ENCODE measurements at regions not wholly inside any gene's neighbourhood (a gene's known extent, or its start where the extent isn't known, plus 50 kb on each side); places are given as distances from the start of the nearest gene placed in this dataset.

- no peak overlapping the region for H3K4me3 ChIP-seq
- no peak for DNase-seq
- H3K9ac ChIP-seq (ENCODE audit: insufficient read depth in 1 of 2, low read length in 2 of 2): no peak overlapping the region
- peaks cover 0 to 24% (median 12%) of the 10 kb centered on the region in 3 donors for H3K27me3 ChIP-seq (ENCODE audit: control insufficient read depth in 3 of 3, insufficient read depth in 3 of 3, low read length in 2 of 3)
- H3K9me3 ChIP-seq (ENCODE audit: control insufficient read depth in 4 of 4, insufficient read depth in 3 of 4, low read length in 3 of 4): no peaks in the 10 kb centered on the region
- ATAC-seq (ENCODE audit: insufficient read depth, low FRiP score): no peak
- H3K4me1 ChIP-seq (ENCODE audit: control insufficient read depth in 5 of 5, insufficient read depth in 5 of 5, low read length in 5 of 5): no peaks in the 10 kb centered on the region
- no peak overlapping the region for H3K27ac ChIP-seq (ENCODE audit: low read depth in 1 of 2, low read length in 1 of 2)
- no peaks in the 10 kb centered on the region for H3K36me3 ChIP-seq (ENCODE audit: control insufficient read depth in 4 of 4, insufficient read depth in 4 of 4, low read length in 4 of 4)
- no peak for TF ChIP-seq CTCF (IDR thresholded peaks at IDR 0.05; ENCODE audit: control extremely low read depth, extremely low read depth)
Measured at GRCh38 chr11:28704801-28705200, 596.6 kb downstream of the METTL15 start.

- no peak overlapping the region for H3K4me3 ChIP-seq
- WGBS, 2 donors: 68 to 82% methylated on average over 4 of the region's 4 CpGs
- H3K9ac ChIP-seq (ENCODE audit: insufficient read depth in 1 of 2, low read length in 2 of 2): no peak overlapping the region
- H3K27ac ChIP-seq (ENCODE audit: low read depth in 1 of 2, low read length in 1 of 2): no peak overlapping the region
- H3K36me3 ChIP-seq (ENCODE audit: control insufficient read depth in 4 of 4, insufficient read depth in 4 of 4, low read length in 4 of 4): no peaks in the 10 kb centered on the region
- ATAC-seq (ENCODE audit: insufficient read depth, low FRiP score) (no peak), DNase-seq (peak in 1 of 3 donors; percentile 29)
- H3K4me1 ChIP-seq (ENCODE audit: control insufficient read depth in 5 of 5, insufficient read depth in 5 of 5, low read length in 5 of 5): no peaks in the 10 kb centered on the region
- H3K27me3 ChIP-seq (ENCODE audit: control insufficient read depth in 3 of 3, insufficient read depth in 3 of 3, low read length in 2 of 3): peaks cover 0 to 27% (median 12%) of the 10 kb centered on the region in 3 donors
- H3K9me3 ChIP-seq (ENCODE audit: control insufficient read depth in 4 of 4, insufficient read depth in 3 of 4, low read length in 3 of 4): no peaks in the 10 kb centered on the region
- no peak for TF ChIP-seq CTCF (IDR thresholded peaks at IDR 0.05; ENCODE audit: control extremely low read depth, extremely low read depth)
Measured at GRCh38 chr11:28703371-28703770, 595.2 kb downstream of the METTL15 start.

- H3K36me3 ChIP-seq (ENCODE audit: control insufficient read depth in 4 of 4, insufficient read depth in 4 of 4, low read length in 4 of 4): no peaks in the 10 kb centered on the region
- ATAC-seq (ENCODE audit: insufficient read depth, low FRiP score): no peak
- no peak for TF ChIP-seq CTCF (IDR thresholded peaks at IDR 0.05; ENCODE audit: control extremely low read depth, extremely low read depth)
- H3K4me3 ChIP-seq: no peak overlapping the region
- 89 to 100% methylated on average over 1 of the region's 1 CpG for whole genome bisulfite sequencing, 2 donors
- no peaks in the 10 kb centered on the region for H3K4me1 ChIP-seq (ENCODE audit: control insufficient read depth in 5 of 5, insufficient read depth in 5 of 5, low read length in 5 of 5)
- DNase-seq: no peak
- H3K27me3 ChIP-seq (ENCODE audit: control insufficient read depth in 3 of 3, insufficient read depth in 3 of 3, low read length in 2 of 3): peaks cover 0 to 27% (median 12%) of the 10 kb centered on the region in 3 donors
- no peak overlapping the region for H3K27ac ChIP-seq (ENCODE audit: low read depth in 1 of 2, low read length in 1 of 2)
- no peak overlapping the region for H3K9ac ChIP-seq (ENCODE audit: insufficient read depth in 1 of 2, low read length in 2 of 2)
- H3K9me3 ChIP-seq (ENCODE audit: control insufficient read depth in 4 of 4, insufficient read depth in 3 of 4, low read length in 3 of 4): no peaks in the 10 kb centered on the region
Measured at GRCh38 chr11:28702871-28703270, 594.7 kb downstream of the METTL15 start.

GRCh38 chr11:28702450-28702790 is 594.2 kb downstream of the METTL15 start:
- H3K9me3 ChIP-seq (ENCODE audit: control insufficient read depth in 4 of 4, insufficient read depth in 3 of 4, low read length in 3 of 4): no peaks in the 10 kb centered on the region
- no peak overlapping the region for H3K4me3 ChIP-seq
- DNase-seq: no peak
- TF ChIP-seq CTCF (IDR thresholded peaks at IDR 0.05; ENCODE audit: control extremely low read depth, extremely low read depth): no peak
- H3K27ac ChIP-seq (ENCODE audit: low read depth in 1 of 2, low read length in 1 of 2): no peak overlapping the region
- WGBS, 2 donors: 81 to 91% methylated on average over 1 of the region's 1 CpG
- H3K36me3 ChIP-seq (ENCODE audit: control insufficient read depth in 4 of 4, insufficient read depth in 4 of 4, low read length in 4 of 4): no peaks in the 10 kb centered on the region
- no peak overlapping the region for H3K9ac ChIP-seq (ENCODE audit: insufficient read depth in 1 of 2, low read length in 2 of 2)
- ATAC-seq (ENCODE audit: insufficient read depth, low FRiP score): no peak
- H3K27me3 ChIP-seq (ENCODE audit: control insufficient read depth in 3 of 3, insufficient read depth in 3 of 3, low read length in 2 of 3): peaks cover 0 to 27% (median 12%) of the 10 kb centered on the region in 3 donors
- H3K4me1 ChIP-seq (ENCODE audit: control insufficient read depth in 5 of 5, insufficient read depth in 5 of 5, low read length in 5 of 5): no peaks in the 10 kb centered on the region

Data from lung (tissue), 11 donors.